ENCODE measurements at regions not wholly inside any gene's neighbourhood (a gene's known extent, or its start where the extent isn't known, plus 50 kb on each side); places are given as distances from the start of the nearest gene placed in this dataset.

- no peaks in the 10 kb centered on the region for H3K27me3 ChIP-seq
- no peaks in the 10 kb centered on the region for H3K9me3 ChIP-seq
- no peak overlapping the region for H3K4me3 ChIP-seq
- TF ChIP-seq CTCF (IDR thresholded peaks at IDR 0.05), result no peak
- H3K36me3 ChIP-seq, result no peaks in the 10 kb centered on the region
- intact Hi-C loops (cut with DNase I), result no loop called here
- H3K4me1 ChIP-seq, result no peaks in the 10 kb centered on the region
- DNase-seq (ENCODE audit: low spot score in 2 of 2), result no peak
- no peak overlapping the region for H3K27ac ChIP-seq
These were observed 141.3 kb upstream of the CDH10 start for GRCh38 chr5:24786108-24786507.

- intact Hi-C loops (cut with DNase I), result no loop called here
- H3K36me3 ChIP-seq, result no peaks in the 10 kb centered on the region
These were observed 138.8 kb upstream of the CDH10 start for GRCh38 chr5:24783596-24783995.

GRCh38 chr5:24777392-24777791 is 132.6 kb upstream of the CDH10 start:
- DNase-seq (ENCODE audit: low spot score in 2 of 2), result no peak
- TF ChIP-seq CTCF (IDR thresholded peaks at IDR 0.05), result no peak
- H3K4me1 ChIP-seq, result no peaks in the 10 kb centered on the region
- H3K36me3 ChIP-seq, result no peaks in the 10 kb centered on the region
- no peak overlapping the region for H3K27ac ChIP-seq
- H3K27me3 ChIP-seq, result no peaks in the 10 kb centered on the region
- H3K4me3 ChIP-seq, result no peak overlapping the region
- no peaks in the 10 kb centered on the region for H3K9me3 ChIP-seq
- intact Hi-C loops (cut with DNase I), result no loop called here

More at GRCh38 chr5:24783596-24783995, 138.8 kb upstream of the CDH10 start:
- H3K4me3 ChIP-seq, result no peak overlapping the region
- H3K4me1 ChIP-seq, result no peaks in the 10 kb centered on the region
- H3K27me3 ChIP-seq, result no peaks in the 10 kb centered on the region
- H3K27ac ChIP-seq, result no peak overlapping the region
- H3K9me3 ChIP-seq, result no peaks in the 10 kb centered on the region
- no peak for DNase-seq (ENCODE audit: low spot score in 2 of 2)
- no peak for TF ChIP-seq CTCF (IDR thresholded peaks at IDR 0.05)

GRCh38 chr5:24773261-24773660 is 128.5 kb upstream of the CDH10 start:
- DNase-seq (ENCODE audit: low spot score in 2 of 2), result no peak
- H3K4me1 ChIP-seq, result no peaks in the 10 kb centered on the region
- H3K9me3 ChIP-seq, result no peaks in the 10 kb centered on the region
- intact Hi-C loops (cut with DNase I), result no loop called here
- H3K27me3 ChIP-seq, result no peaks in the 10 kb centered on the region
- no peak overlapping the region for H3K4me3 ChIP-seq
- H3K36me3 ChIP-seq, result no peaks in the 10 kb centered on the region
- H3K27ac ChIP-seq, result no peak overlapping the region
- no peak for TF ChIP-seq CTCF (IDR thresholded peaks at IDR 0.05)

GRCh38 chr5:24767086-24767485 is 122.3 kb upstream of the CDH10 start:
- no peak for TF ChIP-seq CTCF (IDR thresholded peaks at IDR 0.05)
- no peaks in the 10 kb centered on the region for H3K36me3 ChIP-seq
- no peaks in the 10 kb centered on the region for H3K27me3 ChIP-seq
- peaks cover 0 to 2% of the 10 kb centered on the region in 2 donors for H3K9me3 ChIP-seq
- H3K4me1 ChIP-seq, result no peaks in the 10 kb centered on the region
- no peak overlapping the region for H3K27ac ChIP-seq
- intact Hi-C loops (cut with DNase I), result no loop called here
- H3K4me3 ChIP-seq, result no peak overlapping the region
- no peak for DNase-seq (ENCODE audit: low spot score in 2 of 2)

GRCh38 chr5:24765219-24765618 is 120.4 kb upstream of the CDH10 start:
- no peak for DNase-seq (ENCODE audit: low spot score in 2 of 2)
- TF ChIP-seq CTCF (IDR thresholded peaks at IDR 0.05), result no peak
- H3K27me3 ChIP-seq, result no peaks in the 10 kb centered on the region
- no peaks in the 10 kb centered on the region for H3K36me3 ChIP-seq
- peaks cover 0 to 14% of the 10 kb centered on the region in 2 donors for H3K9me3 ChIP-seq
- no peak overlapping the region for H3K27ac ChIP-seq
- intact Hi-C loops (cut with DNase I), result no loop called here
- H3K4me1 ChIP-seq, result no peaks in the 10 kb centered on the region
- no peak overlapping the region for H3K4me3 ChIP-seq
